HepG2 (cell line): ENCODE measurements at regions not wholly inside any gene's neighbourhood (a gene's known extent, or its start where the extent isn't known, plus 50 kb on each side); places are given as distances from the start of the nearest gene placed in this dataset.

Experiments used
- ATAC-seq: fragments of 200-7000 bp; cut with Tn5 transposase; 3 replicates; pipeline ENCODE4 v1.9.1; 2020; ENCODE audit warnings: mild to moderate bottlenecking, moderate library complexity
- BruUV-seq: library from RNA; stranded (reverse); fragments of 400-500 nt; replicated peaks from 2 replicates; lab custom pipeline; 2021; lab: Mats Ljungman, UMichigan
- CTCF ChIA-PET: fragments of 300-600 bp; formaldehyde crosslinking; extraction: SDS; loops from one replicate; lab custom pipeline; 2021; ENCODE audit warnings: low total read pairs, inconsistent platforms, low intra/inter-chr PET ratio; lab: Yijun Ruan, JAX
- POLR2A ChIA-PET: fragments of 350-600 bp; sonication (Branson Sonifier 250); formaldehyde crosslinking; loops from one replicate; lab custom pipeline; 2020; ENCODE audit warnings: antibody characterized with exemption, inconsistent platforms; lab: Yijun Ruan, JAX
- DNase-seq: peaks from one replicate; pipeline ENCODE4 v3.0.0-alpha.2; 2015; ENCODE audit warnings: low spot score
- FAIRE-seq: peaks from 3 replicates; lab custom pipeline; 2011; peaks lifted over from hg19 to GRCh38; lab: Jason Lieb, UNC
- H2AFZ ChIP-seq: one replicate; pipeline ENCODE4 v1.6.1; 2011; ENCODE audit warnings: low read length, inconsistent platforms
- H3K27ac ChIP-seq: fragments of 300-600 bp; 3 replicates; pipeline ENCODE4 v1.8.0; 2011; ENCODE audit warnings: mixed run types, mild to moderate bottlenecking, mixed read lengths, low read length, inconsistent platforms; ENCODE audit not compliant: insufficient read depth; ENCODE audit errors: extremely low read length
- H3K27me3 ChIP-seq, 2 experiments: fragments of 200-600 bp in 1 of 2; 2 replicates in 1 of 2; 3 replicates in 1 of 2; pipeline versions ENCODE4 v1.6.0 to v1.8.0; 2011; ENCODE audit warnings: low read length in 2 of 2, mild to moderate bottlenecking in 2 of 2, moderate library complexity in 2 of 2, inconsistent platforms in 1 of 2; ENCODE audit not compliant: insufficient read depth in 2 of 2, control insufficient read depth in 1 of 2
- H3K36me3 ChIP-seq, 2 experiments: fragments of 200-600 bp in 1 of 2; replicated peaks in 1 of 2; 2 replicates in 1 of 2; 3 replicates in 1 of 2; pipeline versions ENCODE4 v1.5.1 to v1.8.0; 2011; ENCODE audit warnings: low read length in 2 of 2, inconsistent platforms in 1 of 2; ENCODE audit not compliant: insufficient read depth in 2 of 2, control insufficient read depth in 1 of 2
- H3K4me1 ChIP-seq: 2 replicates; pipeline ENCODE4 v1.5.1; 2012; ENCODE audit warnings: low read length, inconsistent platforms; ENCODE audit not compliant: insufficient read depth
- H3K4me2 ChIP-seq: 2 replicates; pipeline ENCODE4 v1.6.0; 2011; ENCODE audit warnings: low read depth, low read length, inconsistent platforms
- H3K4me3 ChIP-seq, 3 experiments: fragments of 200-600 bp in 1 of 3; sonication (generic), shearing (Covaris generic) in 1 of 3; replicated peaks in 1 of 3; 2 replicates each; pipeline ENCODE4 v1.5.1; 2011 to 2016; ENCODE audit warnings: low read length in 3 of 3, inconsistent platforms in 2 of 3, low read depth in 2 of 3, mild to moderate bottlenecking in 2 of 3, control low read depth in 1 of 3, mixed read lengths in 1 of 3; ENCODE audit not compliant: insufficient read depth in 1 of 3
- H3K79me2 ChIP-seq: one replicate; pipeline ENCODE4 v1.6.1; 2011; ENCODE audit warnings: low read length, inconsistent platforms; ENCODE audit not compliant: insufficient read depth
- H3K9ac ChIP-seq: 2 replicates; pipeline ENCODE4 v1.6.0; 2011; ENCODE audit warnings: mild to moderate bottlenecking, low read depth, low read length, inconsistent platforms; ENCODE audit not compliant: insufficient read depth
- H3K9me3 ChIP-seq: 2 replicates; pipeline ENCODE4 v1.5.1; 2012; ENCODE audit warnings: mild to moderate bottlenecking, low read length
- H4K20me1 ChIP-seq: 2 replicates; pipeline ENCODE4 v1.6.0; 2011; ENCODE audit warnings: inconsistent platforms, mild to moderate bottlenecking, low read length, moderate library complexity; ENCODE audit not compliant: insufficient read depth
- CHCHD3 ChIP-seq: sonication (generic); formaldehyde crosslinking; IDR thresholded peaks from 2 replicates; pipeline ENCODE4 v1.8.0; 2022; ENCODE audit warnings: mild to moderate bottlenecking, missing genetic modification reagents, moderate library complexity
- HNRNPL ChIP-seq: fragments of 200-400 bp; formaldehyde crosslinking; IDR thresholded peaks from 2 replicates; pipeline ENCODE4 v1.6.1; 2017; ENCODE audit warnings: mild to moderate bottlenecking, low read depth, low read length
- KMT2A ChIP-seq: sonication (generic); formaldehyde crosslinking; IDR thresholded peaks from 2 replicates; pipeline ENCODE4 v1.4.0; 2020; ENCODE audit warnings: missing genetic modification reagents
- MZF1 ChIP-seq: sonication (generic); formaldehyde crosslinking; IDR thresholded peaks from 2 replicates; pipeline ENCODE4 v1.8.1; 2023; ENCODE audit warnings: mild to moderate bottlenecking, missing genetic modification reagents, borderline replicate concordance
- RBAK ChIP-seq: sonication (generic); formaldehyde crosslinking; IDR thresholded peaks from 2 replicates; pipeline ENCODE4 v1.5.1; 2020; ENCODE audit warnings: mild to moderate bottlenecking, missing genetic modification reagents
- ZC3H13 ChIP-seq: sonication (generic); formaldehyde crosslinking; IDR thresholded peaks from 2 replicates; pipeline ENCODE4 v1.8.1; 2023; ENCODE audit warnings: mild to moderate bottlenecking, missing genetic modification reagents, moderate library complexity
- ZNF10 ChIP-seq: sonication (generic); formaldehyde crosslinking; IDR thresholded peaks from 2 replicates; pipeline ENCODE4 v1.4.0; 2020; ENCODE audit warnings: mild to moderate bottlenecking, low read depth, missing genetic modification reagents, borderline replicate concordance
- ZNF430 ChIP-seq: sonication (generic); formaldehyde crosslinking; IDR thresholded peaks from 2 replicates; pipeline ENCODE4 v1.9.0; 2021; ENCODE audit warnings: mild to moderate bottlenecking, missing genetic modification reagents
- ZNF496 ChIP-seq: sonication (generic); formaldehyde crosslinking; IDR thresholded peaks from 2 replicates; pipeline ENCODE4 v1.8.1; 2023; ENCODE audit warnings: mild to moderate bottlenecking, moderate library complexity, missing genetic modification reagents; ENCODE audit not compliant: insufficient replicate concordance
- ZNF672 ChIP-seq: sonication (generic); formaldehyde crosslinking; IDR thresholded peaks from 2 replicates; pipeline ENCODE4 v1.8.1; 2022; ENCODE audit warnings: missing genetic modification reagents
- ZNF891 ChIP-seq: sonication (generic); formaldehyde crosslinking; IDR thresholded peaks from 2 replicates; pipeline ENCODE4 v1.5.0; 2020; ENCODE audit warnings: mild to moderate bottlenecking, missing genetic modification reagents
- ZSCAN30 ChIP-seq: sonication (generic); formaldehyde crosslinking; IDR thresholded peaks from 2 replicates; pipeline ENCODE4 v1.5.0; 2020; ENCODE audit warnings: mild to moderate bottlenecking, missing genetic modification reagents
- WGBS: methylation state at CpG from one replicate; pipeline ENCODE4 v1.1.6; 2017; ENCODE audit warnings: low lambda C conversion rate; 5-methylcytosine and 5-hydroxymethylcytosine counted together
- in situ Hi-C: cut with HindIII; loops from 2 replicates; pipeline ENCODE4 v1.10.0; 2017; ENCODE audit warnings: low pct_unique_long_range_greater_than_20kb; ENCODE audit not compliant: extremely low pct_ligation_motif_present
- intact Hi-C: fragments of 100-400 bp; cut with micrococcal nuclease; formaldehyde crosslinking; loops from one replicate; pipeline ENCODE4 v1.10.0; 2022; ENCODE audit not compliant: unreplicated experiment
- TF ChIP-seq, protein P1 (sequence below): IDR thresholded peaks from 2 replicates; pipeline ENCODE4 v1.6.1; 2012; ENCODE audit warnings: inconsistent platforms
- TF ChIP-seq, protein P2 (sequence below): sonication (generic); formaldehyde crosslinking; IDR thresholded peaks from 2 replicates; pipeline ENCODE4 v1.9.0; 2021; ENCODE audit warnings: missing genetic modification reagents, borderline replicate concordance
- TF ChIP-seq, protein P3 (sequence below), 2 experiments: sonication (generic) in 1 of 2; formaldehyde crosslinking in 1 of 2; IDR thresholded peaks; 2 replicates each; pipeline versions ENCODE4 v1.6.1 to v1.9.0; 2014 to 2022; ENCODE audit warnings: antibody characterized with exemption in 1 of 2, borderline replicate concordance in 1 of 2, inconsistent platforms in 1 of 2, low read depth in 1 of 2, missing genetic modification reagents in 1 of 2
- TF ChIP-seq, protein P4 (sequence below): sonication (generic); formaldehyde crosslinking; IDR thresholded peaks from 2 replicates; pipeline ENCODE4 v1.4.0; 2020; ENCODE audit warnings: missing genetic modification reagents, borderline replicate concordance

DNA sequence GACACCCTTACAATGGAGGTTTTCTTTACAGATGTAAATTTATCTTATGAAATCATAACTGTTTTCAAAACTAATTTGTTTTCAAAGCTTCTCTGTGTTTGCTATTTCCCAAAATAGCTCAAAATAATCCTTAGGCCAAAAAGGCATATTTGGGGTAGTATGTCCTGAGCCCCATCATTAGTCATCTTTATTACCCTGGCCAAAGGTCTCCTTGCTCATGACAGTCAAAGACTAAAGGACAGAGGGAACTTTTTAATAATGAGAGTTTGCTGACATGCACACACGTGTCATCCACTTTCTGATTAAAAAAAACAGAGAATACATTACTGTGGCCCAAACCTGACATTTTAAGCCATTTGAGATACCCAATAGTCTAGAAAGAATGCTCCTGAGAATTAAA, 221.9 kb upstream of the DUSP10 start:
- Histone ChIP-seq H3K9me3 (no peaks in the 10 kb centered on the region), H3K27me3 (no peaks in the 10 kb centered on the region), H3K4me1 (peaks cover 36% of the 10 kb centered on the region), H3K4me2 (no peak overlapping the region), H3K4me3 (no peak overlapping the region), H3K9ac (no peak overlapping the region), H3K79me2 (no peaks in the 10 kb centered on the region), H2AFZ (no peak overlapping the region), H3K27ac (no peak overlapping the region), H4K20me1 (no peaks in the 10 kb centered on the region), H3K36me3 (no peaks in the 10 kb centered on the region)
- DNase-seq: no peak
- 42% methylated on average over 1 of the region's 1 CpG for WGBS
- ATAC-seq: no peak
- no TSS peak for BruUV-seq
- intact Hi-C loops (no loop called here), in situ Hi-C loops (no loop called here)
- FAIRE-seq: no peak
- ChIA-PET POLR2A (no interaction called here), CTCF (no interaction called here)
- TF ChIP-seq ZNF672 (CRISPR knock-in tag) (no peak), HNRNPL (no peak), RBAK (no peak), ZNF430 (CRISPR knock-in tag) (no peak), ZNF891 (CRISPR knock-in tag) (no peak), KMT2A (CRISPR knock-in tag) (no peak), ZSCAN30 (no peak), ZC3H13 (no peak), CHCHD3 (CRISPR knock-in tag) (no peak), ZNF10 (CRISPR knock-in tag) (no peak), ZNF496 (CRISPR knock-in tag) (no peak), MZF1 (CRISPR knock-in tag) (no peak)
- TF ChIP-seq, protein P1, sequence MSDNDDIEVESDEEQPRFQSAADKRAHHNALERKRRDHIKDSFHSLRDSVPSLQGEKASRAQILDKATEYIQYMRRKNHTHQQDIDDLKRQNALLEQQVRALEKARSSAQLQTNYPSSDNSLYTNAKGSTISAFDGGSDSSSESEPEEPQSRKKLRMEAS: no peak
- TF ChIP-seq, protein P2, sequence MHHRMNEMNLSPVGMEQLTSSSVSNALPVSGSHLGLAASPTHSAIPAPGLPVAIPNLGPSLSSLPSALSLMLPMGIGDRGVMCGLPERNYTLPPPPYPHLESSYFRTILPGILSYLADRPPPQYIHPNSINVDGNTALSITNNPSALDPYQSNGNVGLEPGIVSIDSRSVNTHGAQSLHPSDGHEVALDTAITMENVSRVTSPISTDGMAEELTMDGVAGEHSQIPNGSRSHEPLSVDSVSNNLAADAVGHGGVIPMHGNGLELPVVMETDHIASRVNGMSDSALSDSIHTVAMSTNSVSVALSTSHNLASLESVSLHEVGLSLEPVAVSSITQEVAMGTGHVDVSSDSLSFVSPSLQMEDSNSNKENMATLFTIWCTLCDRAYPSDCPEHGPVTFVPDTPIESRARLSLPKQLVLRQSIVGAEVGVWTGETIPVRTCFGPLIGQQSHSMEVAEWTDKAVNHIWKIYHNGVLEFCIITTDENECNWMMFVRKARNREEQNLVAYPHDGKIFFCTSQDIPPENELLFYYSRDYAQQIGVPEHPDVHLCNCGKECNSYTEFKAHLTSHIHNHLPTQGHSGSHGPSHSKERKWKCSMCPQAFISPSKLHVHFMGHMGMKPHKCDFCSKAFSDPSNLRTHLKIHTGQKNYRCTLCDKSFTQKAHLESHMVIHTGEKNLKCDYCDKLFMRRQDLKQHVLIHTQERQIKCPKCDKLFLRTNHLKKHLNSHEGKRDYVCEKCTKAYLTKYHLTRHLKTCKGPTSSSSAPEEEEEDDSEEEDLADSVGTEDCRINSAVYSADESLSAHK: no peak
- TF ChIP-seq, protein P3, sequence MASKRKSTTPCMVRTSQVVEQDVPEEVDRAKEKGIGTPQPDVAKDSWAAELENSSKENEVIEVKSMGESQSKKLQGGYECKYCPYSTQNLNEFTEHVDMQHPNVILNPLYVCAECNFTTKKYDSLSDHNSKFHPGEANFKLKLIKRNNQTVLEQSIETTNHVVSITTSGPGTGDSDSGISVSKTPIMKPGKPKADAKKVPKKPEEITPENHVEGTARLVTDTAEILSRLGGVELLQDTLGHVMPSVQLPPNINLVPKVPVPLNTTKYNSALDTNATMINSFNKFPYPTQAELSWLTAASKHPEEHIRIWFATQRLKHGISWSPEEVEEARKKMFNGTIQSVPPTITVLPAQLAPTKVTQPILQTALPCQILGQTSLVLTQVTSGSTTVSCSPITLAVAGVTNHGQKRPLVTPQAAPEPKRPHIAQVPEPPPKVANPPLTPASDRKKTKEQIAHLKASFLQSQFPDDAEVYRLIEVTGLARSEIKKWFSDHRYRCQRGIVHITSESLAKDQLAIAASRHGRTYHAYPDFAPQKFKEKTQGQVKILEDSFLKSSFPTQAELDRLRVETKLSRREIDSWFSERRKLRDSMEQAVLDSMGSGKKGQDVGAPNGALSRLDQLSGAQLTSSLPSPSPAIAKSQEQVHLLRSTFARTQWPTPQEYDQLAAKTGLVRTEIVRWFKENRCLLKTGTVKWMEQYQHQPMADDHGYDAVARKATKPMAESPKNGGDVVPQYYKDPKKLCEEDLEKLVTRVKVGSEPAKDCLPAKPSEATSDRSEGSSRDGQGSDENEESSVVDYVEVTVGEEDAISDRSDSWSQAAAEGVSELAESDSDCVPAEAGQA (IDR thresholded peaks at IDR 0.05; ENCODE audit: low read depth): no peak
- TF ChIP-seq, protein P3 (CRISPR knock-in tag; IDR thresholded peaks at IDR 0.05; ENCODE audit: borderline replicate concordance): no peak
- TF ChIP-seq, protein P4, sequence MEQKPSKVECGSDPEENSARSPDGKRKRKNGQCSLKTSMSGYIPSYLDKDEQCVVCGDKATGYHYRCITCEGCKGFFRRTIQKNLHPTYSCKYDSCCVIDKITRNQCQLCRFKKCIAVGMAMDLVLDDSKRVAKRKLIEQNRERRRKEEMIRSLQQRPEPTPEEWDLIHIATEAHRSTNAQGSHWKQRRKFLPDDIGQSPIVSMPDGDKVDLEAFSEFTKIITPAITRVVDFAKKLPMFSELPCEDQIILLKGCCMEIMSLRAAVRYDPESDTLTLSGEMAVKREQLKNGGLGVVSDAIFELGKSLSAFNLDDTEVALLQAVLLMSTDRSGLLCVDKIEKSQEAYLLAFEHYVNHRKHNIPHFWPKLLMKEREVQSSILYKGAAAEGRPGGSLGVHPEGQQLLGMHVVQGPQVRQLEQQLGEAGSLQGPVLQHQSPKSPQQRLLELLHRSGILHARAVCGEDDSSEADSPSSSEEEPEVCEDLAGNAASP: no peak
